IMR-90 (cell line): ENCODE measurements at regions not wholly inside any gene's neighbourhood (a gene's known extent, or its start where the extent isn't known, plus 50 kb on each side); places are given as distances from the start of the nearest gene placed in this dataset.

Source experiments
- ATAC-seq: fragments of 200-7000 bp; cut with Tn5 transposase; 2 replicates; pipeline ENCODE4 v1.9.1; 2020; ENCODE audit warnings: low read depth, mild to moderate bottlenecking, moderate library complexity
- BruUV-seq: library from RNA; stranded (reverse); fragments of 400-500 nt; replicated peaks from 2 replicates; lab custom pipeline; 2021; lab: Mats Ljungman, UMichigan
- CTCF ChIA-PET: fragments of 300-600 bp; formaldehyde crosslinking; extraction: SDS; loops from one replicate; lab custom pipeline; 2021; ENCODE audit warnings: antibody characterized with exemption; lab: Yijun Ruan, JAX
- POLR2A ChIA-PET: fragments of 300-600 bp; sonication (Branson Sonifier 250); formaldehyde crosslinking; loops from one replicate; lab custom pipeline; 2022; ENCODE audit warnings: antibody characterized with exemption; ENCODE audit not compliant: unreplicated experiment; lab: Charles Lee
- DNase-seq: peaks from one replicate; pipeline ENCODE4 v3.0.0; 2013
- H2AFZ ChIP-seq: replicated peaks from 2 replicates; pipeline ENCODE3; 2013; ENCODE audit warnings: low read length, mild to moderate bottlenecking; ENCODE audit not compliant: poor library complexity
- H2AK5ac ChIP-seq: 2 replicates; pipeline ENCODE4 v1.6.1; 2013; ENCODE audit warnings: low read depth, low read length, inconsistent platforms
- H2AK9ac ChIP-seq: replicated peaks from 2 replicates; pipeline ENCODE3; 2013; ENCODE audit warnings: mild to moderate bottlenecking, low read depth, low read length, moderate library complexity; ENCODE audit not compliant: poor library complexity
- H2BK120ac ChIP-seq: 2 replicates; pipeline ENCODE4 v1.6.1; 2013; ENCODE audit warnings: low read depth, low read length, inconsistent platforms
- H2BK15ac ChIP-seq: 3 replicates; pipeline ENCODE4 v1.6.1; 2013; ENCODE audit warnings: low read depth, low read length, inconsistent platforms
- H2BK20ac ChIP-seq: 2 replicates; pipeline ENCODE4 v1.6.1; 2013; ENCODE audit warnings: low read depth, mild to moderate bottlenecking, inconsistent platforms, low read length, moderate library complexity
- H2BK5ac ChIP-seq: 2 replicates; pipeline ENCODE4 v1.6.1; 2013; ENCODE audit warnings: mild to moderate bottlenecking, low read depth, low read length, inconsistent platforms; ENCODE audit not compliant: poor library complexity, severe bottlenecking
- H3K14ac ChIP-seq: replicated peaks from 2 replicates; pipeline ENCODE4 v1.6.1; 2013; ENCODE audit warnings: low read depth, low read length, inconsistent platforms
- H3K18ac ChIP-seq: 2 replicates; pipeline ENCODE4 v1.6.1; 2013; ENCODE audit warnings: low read depth, low read length, control low read depth
- H3K23ac ChIP-seq: 2 replicates; pipeline ENCODE4 v1.6.1; 2013; ENCODE audit warnings: low read depth, low read length, inconsistent platforms
- H3K27ac ChIP-seq: 2 replicates; pipeline ENCODE4 v1.5.1; 2013; ENCODE audit warnings: mild to moderate bottlenecking, control low read depth, low read length; ENCODE audit not compliant: insufficient read depth
- H3K27me3 ChIP-seq: 2 replicates; pipeline ENCODE4 v1.6.1; 2013; ENCODE audit warnings: low read length; ENCODE audit not compliant: control insufficient read depth, insufficient read depth
- H3K36me3 ChIP-seq: 2 replicates; pipeline ENCODE4 v1.6.1; 2013; ENCODE audit warnings: low read length, mixed read lengths; ENCODE audit not compliant: control insufficient read depth, insufficient read depth
- H3K4ac ChIP-seq: 2 replicates; pipeline ENCODE4 v1.6.1; 2013; ENCODE audit warnings: low read depth, low read length, inconsistent platforms
- H3K4me1 ChIP-seq: 2 replicates; pipeline ENCODE4 v1.6.1; 2013; ENCODE audit warnings: low read length, mixed read lengths; ENCODE audit not compliant: control insufficient read depth, insufficient read depth
- H3K4me2 ChIP-seq: 2 replicates; pipeline ENCODE4 v1.6.1; 2013; ENCODE audit warnings: low read depth, mild to moderate bottlenecking, control low read depth, low read length, moderate library complexity
- H3K4me3 ChIP-seq: 2 replicates; pipeline ENCODE4 v1.5.1; 2013; ENCODE audit warnings: low read depth, mild to moderate bottlenecking, control low read depth, low read length, moderate library complexity; ENCODE audit not compliant: insufficient read depth
- H3K56ac ChIP-seq: 2 replicates; pipeline ENCODE4 v1.6.1; 2013; ENCODE audit warnings: low read length, inconsistent platforms; ENCODE audit not compliant: insufficient read depth; ENCODE audit errors: extremely low read depth
- H3K79me1 ChIP-seq, 2 experiments: 2 replicates each; pipeline ENCODE4 v1.6.1; 2013; ENCODE audit warnings: low read length in 2 of 2, inconsistent platforms in 1 of 2, low read depth in 1 of 2
- H3K9ac ChIP-seq: 2 replicates; pipeline ENCODE4 v1.6.1; 2013; ENCODE audit warnings: low read depth, low read length, control low read depth
- H3K9me1 ChIP-seq: 2 replicates; pipeline ENCODE4 v1.6.1; 2013; ENCODE audit warnings: low read length, inconsistent platforms; ENCODE audit not compliant: insufficient read depth
- H3K9me3 ChIP-seq: 2 replicates; pipeline ENCODE4 v1.6.1; 2013; ENCODE audit warnings: low read length; ENCODE audit not compliant: control insufficient read depth, insufficient read depth
- H4K20me1 ChIP-seq: 2 replicates; pipeline ENCODE4 v1.6.1; 2013; ENCODE audit warnings: low read length, inconsistent platforms; ENCODE audit not compliant: insufficient read depth
- H4K5ac ChIP-seq: 2 replicates; pipeline ENCODE4 v1.6.1; 2013; ENCODE audit warnings: mild to moderate bottlenecking, low read depth, low read length, control low read depth
- H4K8ac ChIP-seq, 2 experiments: 2 replicates each; pipeline ENCODE4 v1.6.1; 2013; ENCODE audit warnings: low read depth in 2 of 2, low read length in 2 of 2, control low read depth in 1 of 2, inconsistent platforms in 1 of 2
- H4K91ac ChIP-seq: 2 replicates; pipeline ENCODE4 v1.6.1; 2013; ENCODE audit warnings: low read depth, low read length, inconsistent platforms; ENCODE audit not compliant: insufficient read depth
- BHLHE40 ChIP-seq: fragments of 150-350 bp; IDR thresholded peaks from 2 replicates; pipeline ENCODE4 v1.6.1; 2016; ENCODE audit warnings: mild to moderate bottlenecking, low read depth, low read length
- CEBPB ChIP-seq: IDR thresholded peaks from 2 replicates; pipeline ENCODE4 v1.6.1; 2012; ENCODE audit warnings: low read depth, low read length, improper control_type of control experiment
- MAZ ChIP-seq: IDR thresholded peaks from 2 replicates; pipeline ENCODE4 v1.6.1; 2012; ENCODE audit warnings: low read depth, mild to moderate bottlenecking, low read length, improper control_type of control experiment, moderate library complexity, borderline replicate concordance
- MXI1 ChIP-seq: IDR thresholded peaks from 2 replicates; pipeline ENCODE4 v1.6.1; 2012; ENCODE audit warnings: low read depth, mild to moderate bottlenecking, low read length, moderate library complexity, borderline replicate concordance
- NFE2L2 ChIP-seq: fragments of 150-350 bp; IDR thresholded peaks from 2 replicates; pipeline ENCODE4 v1.6.1; 2016; ENCODE audit warnings: low read depth, mild to moderate bottlenecking, low read length
- WGBS, 2 experiments: methylation state at CpG; one replicate each; pipeline versions ENCODE4 v1.1.5 to v1.1.7; 2013; ENCODE audit warnings: missing lambda C conversion rate in 2 of 2; ENCODE audit not compliant: insufficient read length in 1 of 2; ENCODE audit errors: extremely low coverage in 2 of 2; 5-methylcytosine and 5-hydroxymethylcytosine counted together
- dilution Hi-C: fragments of 300-500 bp; cut with HindIII; formaldehyde crosslinking; loops from one replicate; pipeline ENCODE4 v1.14.3; 2018; ENCODE audit warnings: low sequenced_read_pairs; ENCODE audit not compliant: unreplicated experiment
- in situ Hi-C: fragments of 300-500 bp; cut with MboI; formaldehyde crosslinking; loops from 3 replicates; pipeline ENCODE4 v1.14.3; 2019; ENCODE audit warnings: low sequenced_read_pairs, inconsistent platforms, mixed read lengths
- intact Hi-C: fragments of 100-400 bp; cut with micrococcal nuclease; formaldehyde crosslinking; loops from 2 replicates; pipeline ENCODE4 v1.10.0; 2022

GRCh38 chr2:6053743-6054142 is 361.6 kb downstream of the SOX11 start:
- Histone ChIP-seq H4K8ac (no peak overlapping the region), H3K18ac (no peak overlapping the region), H3K9ac (no peak overlapping the region), H3K4ac (no peak overlapping the region), H3K23ac (no peak overlapping the region), H3K14ac (no peak overlapping the region), H2AK9ac (no peak overlapping the region), H3K4me1 (no peaks in the 10 kb centered on the region), H3K27ac (no peak overlapping the region), H3K4me3 (no peak overlapping the region), H3K27me3 (no peaks in the 10 kb centered on the region), H4K20me1 (no peaks in the 10 kb centered on the region), H2AFZ (no peak overlapping the region), H4K91ac (no peak overlapping the region), H2BK120ac (no peak overlapping the region), H3K79me1 (no peaks in the 10 kb centered on the region), H3K9me1 (no peaks in the 10 kb centered on the region), H3K4me2 (no peak overlapping the region), H3K9me3 (peaks cover 2% of the 10 kb centered on the region; the same call in 1 of the 2 replicates), H2AK5ac (no peak overlapping the region), H2BK5ac (no peak overlapping the region), H2BK15ac (no peak overlapping the region), H4K5ac (no peak overlapping the region), H3K36me3 (no peaks in the 10 kb centered on the region), H3K56ac (no peak overlapping the region), H2BK20ac (no peak overlapping the region)
- in situ Hi-C loops, result no loop called here
- no peak for ATAC-seq
- no TSS peak for BruUV-seq
- ChIA-PET CTCF (no interaction called here), POLR2A (no interaction called here)
- no CpG with 5 or more reads among the region's 5 CpGs for WGBS, 2 experiments
- no peak for DNase-seq
- dilution Hi-C loops, result no loop called here
- intact Hi-C loops, result no loop called here
- TF ChIP-seq MAZ (no peak), BHLHE40 (no peak), CEBPB (no peak), MXI1 (no peak), NFE2L2 (no peak)
